Erythroblast (primary cell): ENCODE measurements at regions not wholly inside any gene's neighbourhood (a gene's known extent, or its start where the extent isn't known, plus 50 kb on each side); places are given as distances from the start of the nearest gene placed in this dataset.
"Not testable (repeated sequence)": the region's sequence is repeated elsewhere in the genome, so short reads cannot be mapped to it uniquely, and the experiment has no call there.

Experiments used
- DNase-seq, 2 experiments: peaks; one replicate each; lab custom pipeline; 2025; lab: John Stamatoyannopoulos, UW
- GATA1 ChIP-seq: IDR thresholded peaks from 2 replicates; pipeline ENCODE4 v1.6.1; 2011; ENCODE audit warnings: low read depth, mild to moderate bottlenecking, control low read depth, low read length, moderate library complexity
- POLR2A ChIP-seq: IDR thresholded peaks from 2 replicates; pipeline ENCODE4 v1.6.1; 2011; ENCODE audit warnings: mild to moderate bottlenecking, low read length

DNA sequence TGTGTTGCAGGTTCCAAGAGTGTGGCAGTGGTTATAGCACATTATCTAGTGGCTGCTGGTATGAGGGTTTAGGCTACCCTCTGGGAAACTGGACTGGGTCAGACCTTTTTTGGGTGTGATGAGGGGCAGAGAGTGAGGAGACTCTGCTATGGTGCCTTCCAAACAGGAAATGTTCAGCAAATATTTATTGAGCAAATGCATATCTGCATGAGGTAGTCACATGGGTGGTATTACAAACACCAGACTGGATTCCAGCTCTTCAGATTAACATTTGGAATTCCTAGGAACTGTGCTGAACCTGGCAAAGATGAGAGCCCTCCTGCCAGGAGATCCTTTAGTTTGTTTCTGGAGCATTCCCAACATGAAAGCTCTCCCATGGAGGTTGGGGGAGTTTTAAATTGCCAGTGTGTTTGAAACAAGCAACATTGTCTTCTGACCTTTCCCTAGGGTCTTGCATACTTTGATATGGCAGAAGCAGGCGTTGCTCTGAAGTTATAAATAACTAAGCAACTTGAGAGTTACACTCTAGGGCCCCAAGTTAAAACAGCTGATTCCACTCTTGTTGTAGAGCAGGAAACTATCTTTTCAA is 341.2 kb upstream of the C2CD4B start:
- TF ChIP-seq GATA1: no peak
- TF ChIP-seq POLR2A: no peak
- DNase-seq: no peak

DNA sequence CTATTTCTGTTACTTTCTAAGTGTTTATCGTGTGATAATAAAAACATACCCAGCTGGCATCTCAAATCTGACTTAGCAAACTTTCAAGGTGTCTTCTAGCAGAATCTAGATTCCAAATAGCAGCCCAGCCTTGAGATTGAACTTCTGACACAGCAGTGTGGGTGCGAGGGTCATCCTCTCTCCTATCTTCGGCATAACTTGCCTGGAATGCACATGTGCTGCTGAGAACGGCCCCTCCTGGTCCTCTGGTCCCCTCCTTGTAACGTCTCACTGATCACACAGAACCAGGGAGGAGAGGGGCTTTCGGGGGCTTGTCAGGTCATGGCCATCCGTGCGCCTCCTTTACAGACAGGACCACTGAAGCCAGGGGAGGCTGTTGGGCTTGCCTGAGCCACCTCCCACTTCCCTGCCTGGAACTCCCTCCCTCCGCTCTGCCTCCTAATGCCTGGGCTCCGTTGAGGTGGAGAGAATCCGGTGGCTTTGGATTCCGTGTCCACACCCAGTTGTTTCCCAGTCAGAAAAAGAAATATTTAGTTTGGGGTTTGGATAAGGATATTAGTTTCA is 344.4 kb upstream of the C2CD4B start:
- TF ChIP-seq GATA1 (no peak), POLR2A (no peak)
- DNase-seq: no peak

DNA sequence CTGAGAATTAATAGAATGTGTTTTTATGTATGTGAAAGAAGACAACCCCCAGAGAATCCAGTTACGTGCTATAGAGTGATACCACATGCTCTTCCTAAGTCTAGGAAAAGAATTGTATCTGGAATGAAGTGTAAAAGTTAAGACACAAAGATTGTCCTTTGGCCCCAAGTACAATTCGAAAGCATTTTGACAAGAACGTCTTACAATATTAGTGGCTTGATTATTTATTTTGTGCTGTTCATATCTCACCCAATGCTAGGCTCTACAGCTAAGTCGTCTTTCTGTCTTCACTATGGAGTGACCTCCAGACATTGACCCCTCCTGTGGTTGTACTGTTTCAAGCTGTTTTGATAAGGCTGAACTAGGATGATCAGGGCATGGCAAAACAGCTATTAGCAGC is 345.7 kb upstream of the C2CD4B start:
- DNase-seq: no peak
- TF ChIP-seq POLR2A: no peak
- no peak for TF ChIP-seq GATA1

DNA sequence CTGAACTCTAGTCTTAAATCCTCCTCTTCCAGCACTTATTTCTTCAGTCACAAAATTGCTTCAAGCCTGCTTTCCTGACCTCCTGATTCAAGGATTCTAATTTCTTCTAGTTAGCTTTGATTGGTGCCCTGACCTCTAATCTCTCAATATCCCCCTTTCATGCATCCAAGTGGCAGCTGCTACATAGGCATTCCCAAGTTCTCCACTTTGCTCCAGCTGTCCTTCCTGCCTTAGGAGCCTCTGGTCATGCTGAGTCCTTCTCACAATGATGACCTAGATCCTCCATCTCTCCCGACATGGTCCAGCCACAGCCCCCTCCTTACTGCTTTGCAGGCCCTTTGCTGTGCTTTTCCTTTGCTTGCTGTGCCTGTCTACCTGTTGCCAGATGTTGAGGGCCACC is 347.8 kb upstream of the C2CD4B start:
- TF ChIP-seq GATA1 (no peak), POLR2A (no peak)
- no peak for DNase-seq

DNA sequence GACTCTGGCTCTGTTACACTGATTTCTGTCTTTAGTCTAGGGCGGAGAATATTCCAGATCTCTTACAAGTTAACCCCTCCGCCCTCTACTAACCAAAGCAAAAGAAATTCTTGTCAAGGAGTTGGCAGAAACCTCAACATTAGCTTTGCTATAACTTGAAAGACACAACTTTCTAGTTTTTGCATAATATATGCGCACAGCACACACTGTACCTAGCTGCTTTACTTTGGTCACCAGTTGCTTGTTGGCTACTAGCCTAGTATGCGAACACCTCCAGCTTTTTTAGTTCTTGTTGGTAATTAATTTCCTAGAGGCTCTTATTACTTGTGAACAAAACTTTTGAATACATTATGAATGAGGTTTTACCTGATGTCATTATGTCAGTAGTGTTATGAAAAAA is 348.8 kb upstream of the C2CD4B start:
- no peak for TF ChIP-seq POLR2A
- no peak for TF ChIP-seq GATA1
- DNase-seq: no peak

DNA sequence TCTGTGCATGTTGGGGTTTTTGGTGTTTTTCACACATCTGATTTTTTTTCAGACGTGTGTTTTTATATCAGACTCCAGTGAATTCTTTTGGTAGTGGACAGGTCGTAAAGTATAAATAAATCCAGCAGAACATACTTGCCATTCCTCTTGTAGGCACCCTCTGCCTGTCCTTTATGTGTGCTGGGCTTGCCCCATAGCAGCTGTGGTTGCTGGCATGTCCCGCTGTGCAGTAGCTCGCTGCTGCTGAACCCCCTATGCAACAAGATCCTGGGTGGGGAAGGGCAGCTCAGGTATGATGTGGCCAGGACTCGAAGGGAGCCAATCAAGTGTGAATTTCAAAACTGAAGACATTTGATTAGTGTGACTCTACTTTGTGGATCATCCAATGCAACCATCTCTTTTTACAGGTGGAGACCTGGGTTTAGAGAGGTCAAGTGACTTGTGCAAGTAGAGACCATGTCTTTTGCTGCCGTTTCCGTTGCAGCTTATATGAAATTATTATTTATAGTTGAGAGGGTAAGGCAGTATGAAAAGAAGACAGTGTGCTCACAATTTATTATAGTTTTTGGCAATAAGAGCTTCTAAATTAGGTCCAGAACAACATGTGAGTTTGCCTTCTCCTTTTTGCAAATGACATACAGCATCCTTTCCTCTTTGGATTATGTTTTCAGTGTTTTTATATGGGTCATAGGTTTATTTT is 350.8 kb upstream of the C2CD4B start:
- TF ChIP-seq POLR2A (no peak), GATA1 (no peak)
- no peak for DNase-seq

DNA sequence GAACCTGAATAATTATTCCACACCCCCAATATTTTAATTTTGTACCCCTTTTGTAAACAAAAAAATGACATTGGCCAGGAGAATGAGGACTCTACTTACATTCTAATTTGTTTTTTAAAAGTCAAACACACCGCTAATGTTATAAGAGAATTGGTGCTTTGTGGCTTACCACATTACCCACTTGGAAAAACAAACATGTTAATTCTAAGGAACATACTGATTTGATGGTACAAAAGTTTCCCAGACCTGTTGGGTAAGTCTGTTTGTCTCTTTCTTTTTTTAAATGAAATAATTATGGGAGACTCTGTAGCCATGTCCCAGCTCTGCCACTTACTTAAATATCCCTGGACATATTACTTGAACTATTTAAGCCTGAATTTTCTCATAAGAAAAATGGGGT is 352.5 kb upstream of the C2CD4B start:
- DNase-seq: no peak
- TF ChIP-seq POLR2A: no peak
- no peak for TF ChIP-seq GATA1

DNA sequence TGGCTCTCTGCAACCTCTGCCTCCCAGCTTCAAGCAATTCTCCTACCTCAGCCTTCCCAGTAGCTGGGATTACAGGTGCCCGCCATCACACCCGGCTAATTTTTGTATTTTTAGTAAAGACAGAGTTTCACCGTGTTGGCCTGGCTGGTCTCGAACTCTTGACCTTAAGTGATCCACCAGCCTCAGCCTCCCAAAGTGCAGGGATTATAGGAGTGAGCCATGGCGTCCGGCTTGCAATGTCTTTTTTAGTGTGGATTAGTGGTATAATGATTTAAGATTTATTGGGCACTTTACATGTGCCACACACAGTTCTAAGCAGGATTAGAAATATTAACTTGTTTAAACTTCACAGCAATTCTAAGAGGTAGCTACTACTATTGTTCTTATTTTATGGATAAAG is 353.6 kb upstream of the C2CD4B start:
- not testable (repeated sequence) for DNase-seq

DNA sequence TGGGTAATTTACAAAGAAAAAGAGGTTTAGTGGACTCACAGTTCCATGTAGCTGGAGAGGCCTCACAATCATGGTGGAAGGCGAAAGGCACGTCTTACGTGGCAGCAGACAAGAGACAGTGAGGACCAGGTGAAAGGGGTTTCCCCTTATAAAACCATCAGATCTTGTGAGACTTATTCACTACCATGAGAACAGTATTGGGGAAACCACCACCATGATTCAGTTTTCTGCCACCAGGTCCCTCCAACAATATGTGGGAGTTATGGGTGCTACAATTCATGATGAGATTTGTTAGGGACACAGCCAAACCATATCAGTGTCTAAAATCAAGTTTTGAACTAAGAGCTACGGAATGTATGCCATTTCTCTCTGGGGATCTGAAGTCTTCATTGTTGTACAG is 354.8 kb upstream of the C2CD4B start:
- no peak for DNase-seq
- no peak for TF ChIP-seq GATA1
- no peak for TF ChIP-seq POLR2A

DNA sequence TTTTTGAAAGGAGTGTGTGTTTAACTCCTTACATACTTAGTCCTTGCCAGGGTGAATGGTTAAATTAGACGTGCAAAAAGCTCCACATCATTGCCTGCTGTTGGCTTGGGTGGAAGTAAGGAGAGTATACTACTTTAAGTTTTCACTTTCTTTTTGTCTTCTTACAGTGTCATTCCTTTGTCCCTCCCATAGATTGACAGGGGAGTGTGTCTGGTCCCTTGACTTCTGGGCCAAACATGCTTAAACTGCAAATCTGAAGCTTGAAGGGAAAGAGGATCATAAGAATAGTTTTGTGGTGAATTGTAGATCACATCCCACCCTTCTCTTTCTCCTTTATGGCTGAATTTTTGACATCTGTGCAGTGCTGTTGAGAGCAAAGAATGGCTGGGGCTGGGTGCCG is 355.8 kb upstream of the C2CD4B start:
- TF ChIP-seq GATA1 (no peak), POLR2A (no peak)
- DNase-seq: no peak

DNA sequence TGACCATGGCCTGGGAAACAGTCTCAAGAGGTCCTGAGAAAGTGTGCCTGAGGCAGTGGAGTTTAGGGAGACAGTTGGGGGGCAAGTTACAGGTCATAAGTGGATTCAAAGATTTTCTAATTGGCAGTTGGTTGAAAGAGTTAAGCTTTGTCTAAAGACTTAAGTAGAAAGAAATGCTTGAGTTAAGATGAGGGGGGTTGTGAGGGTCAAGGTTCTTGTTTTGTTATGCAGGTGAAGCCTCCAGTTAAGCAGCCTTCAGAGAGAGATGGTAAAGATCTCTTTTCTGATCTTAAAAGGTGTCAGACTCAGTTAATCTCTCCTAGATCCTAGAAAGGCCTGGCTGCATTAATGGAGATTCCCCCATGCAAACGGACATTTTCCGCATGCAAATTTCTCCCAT is 356.3 kb upstream of the C2CD4B start:
- no peak for DNase-seq
- no peak for TF ChIP-seq GATA1

DNA sequence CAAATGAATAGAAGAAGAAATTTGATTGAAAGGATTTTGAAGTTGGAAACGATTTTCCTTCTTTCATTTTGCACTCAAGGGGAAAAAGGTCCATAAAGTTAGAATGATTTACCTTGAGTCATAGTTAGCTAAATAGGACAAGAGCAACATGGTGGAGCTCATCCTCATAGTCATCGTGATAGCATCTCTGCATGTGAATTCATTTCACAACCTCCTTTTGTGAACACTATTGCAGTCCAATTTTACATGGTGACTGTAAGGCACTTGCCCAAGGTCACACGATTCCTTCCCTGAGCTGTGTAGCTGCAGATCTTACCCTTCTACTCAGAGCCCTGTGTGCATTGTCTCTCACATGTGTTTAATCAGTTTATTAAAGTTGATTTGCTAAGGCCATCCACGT is 359.8 kb upstream of the C2CD4B start:
- no peak for DNase-seq
- TF ChIP-seq GATA1 (no peak), POLR2A (no peak)

DNA sequence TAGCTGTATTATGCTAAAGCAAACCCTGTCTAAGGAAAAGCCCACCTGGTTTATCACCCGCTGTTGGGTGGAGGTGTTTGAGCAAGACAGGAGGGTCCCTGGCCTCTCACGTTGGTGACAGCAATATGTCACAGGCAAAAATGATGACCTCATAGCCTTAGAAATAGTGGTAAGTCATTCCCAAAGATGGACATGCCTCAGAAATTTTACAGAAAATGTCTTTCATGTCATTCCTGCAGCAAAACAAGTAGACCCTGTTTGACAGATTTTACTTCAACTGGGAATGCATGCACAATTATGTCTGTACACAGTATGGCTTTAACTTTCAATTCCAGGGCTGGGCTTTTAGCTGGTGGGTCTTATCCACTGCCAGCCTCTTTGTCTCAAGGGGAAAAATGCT is 362.3 kb upstream of the C2CD4B start:
- DNase-seq: no peak
- no peak for TF ChIP-seq GATA1
- no peak for TF ChIP-seq POLR2A

DNA sequence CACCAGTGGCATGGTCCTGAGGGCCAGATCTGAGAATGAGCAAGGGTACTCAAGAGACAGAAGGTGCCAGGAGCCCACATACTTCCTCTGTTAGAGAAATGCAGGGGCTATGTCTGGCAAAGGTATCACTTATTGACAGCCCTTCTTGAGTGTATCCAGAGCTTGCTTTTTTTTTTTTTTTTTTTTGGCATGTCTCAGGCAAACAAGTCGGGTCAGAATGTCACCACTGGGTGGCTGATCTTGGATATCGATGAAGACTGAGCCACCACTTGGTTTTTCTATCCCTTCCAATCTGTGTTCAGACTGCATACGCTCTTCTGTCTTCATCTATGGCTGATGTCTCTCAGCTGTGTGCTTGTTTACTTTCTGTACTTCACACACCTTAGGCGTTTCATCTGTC is 363.4 kb upstream of the C2CD4B start:
- no peak for TF ChIP-seq POLR2A
- TF ChIP-seq GATA1: no peak
- no peak for DNase-seq

DNA sequence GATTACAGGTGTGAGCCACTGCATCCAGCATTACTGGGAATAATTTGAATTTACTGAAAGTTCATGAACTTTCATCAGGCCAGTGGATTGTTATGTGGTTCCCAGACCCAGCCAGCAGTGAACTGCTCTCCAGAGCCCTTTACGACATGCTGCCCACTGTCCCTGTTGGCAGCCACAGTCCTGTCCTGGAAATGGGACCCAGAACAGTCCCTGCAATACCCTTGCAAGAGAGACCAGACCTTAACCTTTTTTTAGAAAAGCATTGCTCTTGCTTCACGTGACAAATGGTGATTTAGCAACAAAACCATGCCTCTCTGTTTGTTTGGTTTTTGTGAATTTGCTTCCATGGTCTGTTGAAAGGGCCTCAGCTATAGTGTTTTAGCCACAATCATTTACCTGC is 367.3 kb upstream of the C2CD4B start:
- no peak for DNase-seq
- TF ChIP-seq GATA1 (no peak), POLR2A (no peak)

DNA sequence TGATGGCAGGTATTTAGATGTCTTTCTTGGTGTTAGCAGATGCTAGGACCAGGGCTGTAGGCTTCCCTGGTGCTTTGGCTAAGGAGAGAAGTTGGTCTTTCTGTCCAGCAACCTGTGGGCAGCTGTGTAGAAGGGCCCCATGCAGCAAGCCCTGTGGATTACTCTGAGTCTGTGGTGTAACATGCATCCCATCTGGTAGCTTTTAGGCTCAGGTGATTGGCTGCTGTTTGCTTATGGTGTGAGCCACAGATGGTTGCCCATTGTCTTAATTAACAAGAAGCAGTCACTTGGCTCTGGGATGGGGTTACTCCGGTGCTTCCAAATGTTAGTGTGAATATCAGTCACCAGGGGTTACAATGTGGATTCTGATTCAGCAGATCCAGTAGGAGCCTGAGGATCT is 368.6 kb upstream of the C2CD4B start:
- no peak for TF ChIP-seq POLR2A
- no peak for TF ChIP-seq GATA1
- DNase-seq: no peak

DNA sequence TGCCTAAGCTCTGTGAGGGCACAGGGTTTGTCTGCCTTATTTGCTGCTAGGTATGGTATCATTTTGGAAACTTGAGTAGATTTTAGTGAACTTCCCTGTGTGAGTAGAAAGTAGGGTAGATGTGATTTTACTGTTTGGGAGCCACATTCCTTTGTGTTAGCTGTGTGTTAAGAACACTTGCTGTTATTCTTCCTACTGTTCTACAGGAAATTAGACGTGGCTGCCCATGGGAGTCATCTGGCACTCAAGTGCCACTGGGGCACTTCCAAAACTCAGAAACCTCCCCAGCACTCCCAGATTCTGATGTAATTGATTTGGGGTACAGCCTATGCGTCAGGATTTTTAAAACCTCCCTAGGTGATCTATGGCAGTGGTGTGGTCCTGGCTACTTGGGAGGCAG is 369.9 kb upstream of the C2CD4B start:
- DNase-seq: no peak
- TF ChIP-seq GATA1: no peak
- no peak for TF ChIP-seq POLR2A
